WERI-Rb-1 (cell line): ENCODE measurements at regions not wholly inside any gene's neighbourhood (a gene's known extent, or its start where the extent isn't known, plus 50 kb on each side); places are given as distances from the start of the nearest gene placed in this dataset.

Source experiments
- DNase-seq: peaks from one replicate; pipeline ENCODE4 v3.0.0-alpha.2; 2020
- H3K27ac ChIP-seq: fragments of 250-450 bp; sonication (Bioruptor Pico); 2 replicates; pipeline ENCODE4 v1.5.1; 2020; ENCODE audit warnings: mild to moderate bottlenecking, moderate library complexity
- H3K27me3 ChIP-seq: fragments of 250-450 bp; sonication (Bioruptor Pico); 2 replicates; pipeline ENCODE4 v1.5.1; 2021; ENCODE audit warnings: mild to moderate bottlenecking, low read depth, moderate library complexity; ENCODE audit not compliant: insufficient read depth, severe bottlenecking
- H3K36me3 ChIP-seq: fragments of 250-450 bp; sonication (Bioruptor Pico); 2 replicates; pipeline ENCODE4 v1.5.1; 2020; ENCODE audit warnings: mild to moderate bottlenecking, moderate library complexity
- H3K4me3 ChIP-seq: 2 replicates; pipeline ENCODE4 v1.5.1; 2011; ENCODE audit warnings: low read depth, mild to moderate bottlenecking, control low read depth, low read length
- H3K9me3 ChIP-seq: fragments of 250-450 bp; sonication (Bioruptor Pico); 2 replicates; pipeline ENCODE4 v1.5.1; 2021; ENCODE audit warnings: mild to moderate bottlenecking, moderate library complexity; ENCODE audit not compliant: severe bottlenecking
- CTCF ChIP-seq: IDR thresholded peaks from 2 replicates; pipeline ENCODE4 v1.5.1; 2011; ENCODE audit warnings: low read depth, mild to moderate bottlenecking, control low read depth, inconsistent platforms, low read length

- no peaks in the 10 kb centered on the region for H3K9me3 ChIP-seq
- no peak overlapping the region for H3K27ac ChIP-seq
- no peak overlapping the region for H3K4me3 ChIP-seq
- no peaks in the 10 kb centered on the region for H3K36me3 ChIP-seq
- TF ChIP-seq CTCF = no peak
- DNase-seq = no peak
- no peaks in the 10 kb centered on the region for H3K27me3 ChIP-seq
These were observed 217.6 kb upstream of the FOXQ1 start for GRCh38 chr6:1094306-1094705.

DNA sequence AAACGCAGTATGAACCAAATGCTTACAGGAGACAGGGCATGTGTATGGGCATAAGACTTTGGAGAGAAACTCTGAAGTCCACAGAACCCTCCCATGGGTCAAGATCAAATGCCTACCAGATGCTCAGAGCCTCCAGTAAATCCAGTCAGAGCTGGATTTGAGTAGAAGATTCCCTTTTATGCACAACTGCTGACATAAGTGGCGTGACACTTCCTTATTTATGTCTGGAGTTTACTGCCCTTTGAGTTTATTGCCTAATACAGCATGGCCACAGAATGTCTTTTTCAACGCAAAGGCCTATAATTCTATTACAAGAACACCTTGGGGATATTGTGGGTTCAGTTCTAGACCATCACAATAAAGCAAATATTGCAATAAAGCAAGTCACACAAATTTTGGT, 220.0 kb upstream of the FOXQ1 start:
- TF ChIP-seq CTCF = no peak
- no peak overlapping the region for H3K4me3 ChIP-seq
- no peaks in the 10 kb centered on the region for H3K27me3 ChIP-seq
- no peak overlapping the region for H3K27ac ChIP-seq
- no peak for DNase-seq
- no peaks in the 10 kb centered on the region for H3K9me3 ChIP-seq
- H3K36me3 ChIP-seq = no peaks in the 10 kb centered on the region

DNA sequence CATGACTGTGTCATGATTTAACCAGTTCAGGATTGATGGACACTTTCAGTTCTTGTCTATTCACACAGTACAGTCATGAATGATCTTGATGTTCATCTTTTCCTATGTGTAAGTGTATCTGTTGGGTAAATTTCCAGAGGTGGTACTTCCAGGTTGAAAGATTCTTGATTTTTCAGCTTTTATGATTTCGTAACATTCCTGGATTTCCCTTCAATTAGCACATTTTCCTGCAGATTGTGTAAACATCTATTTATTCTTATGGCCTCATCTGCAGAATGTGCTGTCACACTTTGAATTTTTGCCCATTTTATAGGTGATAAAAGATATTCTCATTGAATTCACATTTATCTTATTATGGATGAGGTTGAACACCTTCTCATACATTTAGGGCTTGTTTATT, 222.0 kb upstream of the FOXQ1 start:
- TF ChIP-seq CTCF = no peak
- no peak for DNase-seq
- H3K27ac ChIP-seq = no peak overlapping the region
- H3K36me3 ChIP-seq = no peaks in the 10 kb centered on the region
- H3K9me3 ChIP-seq = no peaks in the 10 kb centered on the region
- no peaks in the 10 kb centered on the region for H3K27me3 ChIP-seq
- no peak overlapping the region for H3K4me3 ChIP-seq

DNA sequence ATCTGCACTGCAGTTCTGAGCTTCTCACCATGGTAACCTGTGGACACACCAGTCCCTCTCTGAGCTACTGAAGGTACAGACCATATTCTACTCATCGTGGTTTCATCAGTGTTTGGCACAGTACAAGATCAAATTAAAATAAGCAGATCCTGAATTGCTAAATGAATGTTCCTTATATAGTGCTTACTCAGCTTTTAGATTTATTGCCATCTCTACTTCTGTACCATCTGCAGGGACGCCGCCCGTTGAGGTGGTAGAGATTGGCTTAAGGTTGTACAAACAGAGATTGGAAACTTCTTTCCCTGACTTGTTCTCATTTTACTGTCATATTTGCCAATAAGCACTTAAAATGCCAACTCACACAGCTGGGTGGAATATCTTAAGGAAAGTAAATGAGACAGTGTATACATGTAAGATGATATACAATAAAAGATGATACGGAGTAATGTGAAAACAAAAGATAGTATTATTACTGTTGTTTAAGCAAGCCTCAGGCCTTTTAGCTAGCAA, 223.4 kb upstream of the FOXQ1 start:
- no peak for DNase-seq
- H3K4me3 ChIP-seq = no peak overlapping the region
- no peaks in the 10 kb centered on the region for H3K27me3 ChIP-seq
- no peak for TF ChIP-seq CTCF
- no peaks in the 10 kb centered on the region for H3K36me3 ChIP-seq
- H3K27ac ChIP-seq = no peak overlapping the region
- H3K9me3 ChIP-seq = no peaks in the 10 kb centered on the region

DNA sequence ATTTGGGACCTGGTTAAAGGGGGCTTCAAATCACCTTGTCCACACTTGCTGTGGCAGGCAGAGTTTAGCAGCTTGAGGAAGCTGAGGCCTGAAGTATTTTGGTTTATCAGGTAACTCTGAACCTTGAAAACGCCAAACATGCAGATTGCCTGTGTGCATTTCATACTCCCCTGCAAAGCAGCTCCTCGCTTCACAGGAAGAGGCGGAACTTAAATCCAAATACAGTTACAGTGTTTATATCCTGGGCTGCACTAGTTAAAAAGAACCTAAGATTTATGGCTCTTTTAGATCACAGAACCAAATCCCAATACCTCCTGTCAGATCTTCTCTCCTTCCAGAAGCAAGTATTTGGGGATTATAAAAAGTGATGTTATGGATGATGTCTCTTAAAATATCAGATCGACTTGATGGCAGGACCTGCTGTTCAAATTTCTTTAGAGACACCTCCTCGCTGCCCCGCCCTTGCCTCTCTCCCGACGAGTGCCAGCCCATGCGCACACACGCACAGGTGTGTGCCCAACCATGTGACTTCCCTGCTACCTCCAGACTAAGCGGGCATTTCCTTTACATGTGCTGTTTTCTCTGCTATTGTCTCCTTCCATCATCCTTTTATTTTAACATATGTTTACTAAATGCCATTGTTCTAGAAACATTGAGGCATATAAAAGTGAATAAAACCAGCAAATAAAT, 224.6 kb upstream of the FOXQ1 start:
- H3K27ac ChIP-seq = no peak overlapping the region
- H3K9me3 ChIP-seq = no peaks in the 10 kb centered on the region
- no peak for DNase-seq
- no peak overlapping the region for H3K4me3 ChIP-seq
- no peaks in the 10 kb centered on the region for H3K27me3 ChIP-seq
- H3K36me3 ChIP-seq = no peaks in the 10 kb centered on the region
- TF ChIP-seq CTCF = no peak
